ENCODE measurements at regions not wholly inside any gene's neighbourhood (a gene's known extent, or its start where the extent isn't known, plus 50 kb on each side); places are given as distances from the start of the nearest gene placed in this dataset.

- TF ChIP-seq, protein P1, sequence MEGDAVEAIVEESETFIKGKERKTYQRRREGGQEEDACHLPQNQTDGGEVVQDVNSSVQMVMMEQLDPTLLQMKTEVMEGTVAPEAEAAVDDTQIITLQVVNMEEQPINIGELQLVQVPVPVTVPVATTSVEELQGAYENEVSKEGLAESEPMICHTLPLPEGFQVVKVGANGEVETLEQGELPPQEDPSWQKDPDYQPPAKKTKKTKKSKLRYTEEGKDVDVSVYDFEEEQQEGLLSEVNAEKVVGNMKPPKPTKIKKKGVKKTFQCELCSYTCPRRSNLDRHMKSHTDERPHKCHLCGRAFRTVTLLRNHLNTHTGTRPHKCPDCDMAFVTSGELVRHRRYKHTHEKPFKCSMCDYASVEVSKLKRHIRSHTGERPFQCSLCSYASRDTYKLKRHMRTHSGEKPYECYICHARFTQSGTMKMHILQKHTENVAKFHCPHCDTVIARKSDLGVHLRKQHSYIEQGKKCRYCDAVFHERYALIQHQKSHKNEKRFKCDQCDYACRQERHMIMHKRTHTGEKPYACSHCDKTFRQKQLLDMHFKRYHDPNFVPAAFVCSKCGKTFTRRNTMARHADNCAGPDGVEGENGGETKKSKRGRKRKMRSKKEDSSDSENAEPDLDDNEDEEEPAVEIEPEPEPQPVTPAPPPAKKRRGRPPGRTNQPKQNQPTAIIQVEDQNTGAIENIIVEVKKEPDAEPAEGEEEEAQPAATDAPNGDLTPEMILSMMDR (IDR thresholded peaks at IDR 0.05), result no peak
- TF ChIP-seq POLR2A (IDR thresholded peaks at IDR 0.05), result no peak
These were observed 118.7 kb upstream of the RUNX3 start for GRCh38 chr1:25048728-25049127.
